ENCODE measurements at regions not wholly inside any gene's neighbourhood (a gene's known extent, or its start where the extent isn't known, plus 50 kb on each side); places are given as distances from the start of the nearest gene placed in this dataset.

DNA sequence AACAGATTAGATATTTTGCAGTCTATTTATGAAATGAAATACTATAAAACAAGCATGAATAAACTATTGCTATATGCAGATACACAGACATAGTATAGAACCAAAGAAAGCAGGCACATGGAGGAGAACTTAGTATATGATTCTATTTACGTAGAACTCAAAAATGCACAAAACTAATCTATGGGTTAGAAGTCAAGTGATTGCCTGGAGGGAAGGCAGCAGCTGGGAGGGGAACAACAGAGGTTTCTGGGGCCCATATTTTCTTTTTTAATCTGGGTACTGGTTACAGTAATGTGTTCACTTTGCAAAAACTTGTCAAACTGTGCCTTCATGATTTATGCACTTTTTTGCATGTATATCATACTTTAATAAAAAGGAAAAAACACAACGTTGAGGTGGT, 202.0 kb downstream of the BCAT1 start:
- TF ChIP-seq, protein P1, sequence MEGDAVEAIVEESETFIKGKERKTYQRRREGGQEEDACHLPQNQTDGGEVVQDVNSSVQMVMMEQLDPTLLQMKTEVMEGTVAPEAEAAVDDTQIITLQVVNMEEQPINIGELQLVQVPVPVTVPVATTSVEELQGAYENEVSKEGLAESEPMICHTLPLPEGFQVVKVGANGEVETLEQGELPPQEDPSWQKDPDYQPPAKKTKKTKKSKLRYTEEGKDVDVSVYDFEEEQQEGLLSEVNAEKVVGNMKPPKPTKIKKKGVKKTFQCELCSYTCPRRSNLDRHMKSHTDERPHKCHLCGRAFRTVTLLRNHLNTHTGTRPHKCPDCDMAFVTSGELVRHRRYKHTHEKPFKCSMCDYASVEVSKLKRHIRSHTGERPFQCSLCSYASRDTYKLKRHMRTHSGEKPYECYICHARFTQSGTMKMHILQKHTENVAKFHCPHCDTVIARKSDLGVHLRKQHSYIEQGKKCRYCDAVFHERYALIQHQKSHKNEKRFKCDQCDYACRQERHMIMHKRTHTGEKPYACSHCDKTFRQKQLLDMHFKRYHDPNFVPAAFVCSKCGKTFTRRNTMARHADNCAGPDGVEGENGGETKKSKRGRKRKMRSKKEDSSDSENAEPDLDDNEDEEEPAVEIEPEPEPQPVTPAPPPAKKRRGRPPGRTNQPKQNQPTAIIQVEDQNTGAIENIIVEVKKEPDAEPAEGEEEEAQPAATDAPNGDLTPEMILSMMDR (IDR thresholded peaks at IDR 0.05 in 2 of 3, conservative IDR thresholded peaks at IDR 0.05 in 1 of 3; ENCODE audit: insufficient read depth in 2 of 3, low read depth in 1 of 3, low read length in 3 of 3), result no peak
- TF ChIP-seq DPF2 (IDR thresholded peaks at IDR 0.05) (no peak), RBBP5 (IDR thresholded peaks at IDR 0.05; ENCODE audit: borderline replicate concordance, insufficient read depth, low read length, poor library complexity, severe bottlenecking) (no peak), ZBTB17 (CRISPR knock-in tag; IDR thresholded peaks at IDR 0.05) (no peak), BRF1 (IDR thresholded peaks at IDR 0.05; ENCODE audit: borderline replicate concordance, extremely low read depth, insufficient read length) (no peak), ZNF785 (CRISPR knock-in tag; IDR thresholded peaks at IDR 0.05) (no peak), POLR2AphosphoS2 (IDR thresholded peaks at IDR 0.05; ENCODE audit: low read length) (no peak), HMGN3 (IDR thresholded peaks at IDR 0.05; ENCODE audit: borderline replicate concordance, extremely low read depth, insufficient read length, low read depth, low read length) (no peak), EGR1 (conservative IDR thresholded peaks at IDR 0.05) (no peak), CXXC5 (CRISPR knock-in tag; IDR thresholded peaks at IDR 0.05) (no peak), SMARCE1 (IDR thresholded peaks at IDR 0.05) (no peak), POLR2AphosphoS5 (IDR thresholded peaks at IDR 0.05; ENCODE audit: control insufficient read depth, insufficient read depth, low read depth, low read length) (no peak)
- TF ChIP-seq, protein P2, sequence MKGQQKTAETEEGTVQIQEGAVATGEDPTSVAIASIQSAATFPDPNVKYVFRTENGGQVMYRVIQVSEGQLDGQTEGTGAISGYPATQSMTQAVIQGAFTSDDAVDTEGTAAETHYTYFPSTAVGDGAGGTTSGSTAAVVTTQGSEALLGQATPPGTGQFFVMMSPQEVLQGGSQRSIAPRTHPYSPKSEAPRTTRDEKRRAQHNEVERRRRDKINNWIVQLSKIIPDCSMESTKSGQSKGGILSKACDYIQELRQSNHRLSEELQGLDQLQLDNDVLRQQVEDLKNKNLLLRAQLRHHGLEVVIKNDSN (CRISPR knock-in tag; IDR thresholded peaks at IDR 0.05), result no peak
